DOHH2 (cell line): ENCODE measurements at regions not wholly inside any gene's neighbourhood (a gene's known extent, or its start where the extent isn't known, plus 50 kb on each side); places are given as distances from the start of the nearest gene placed in this dataset.

Experiments used
- CTCF ChIP-seq: fragments of 200-600 bp; sonication (generic); IDR thresholded peaks from one replicate; pipeline ENCODE4 v1.5.1; 2014; ENCODE audit warnings: antibody characterized with exemption, mild to moderate bottlenecking, low read depth, low read length; ENCODE audit not compliant: poor library complexity, severe bottlenecking
- EZH2phosphoT487 ChIP-seq: fragments of 200-600 bp; sonication (generic); IDR thresholded peaks from 2 replicates; pipeline ENCODE4 v1.6.1; 2017; ENCODE audit warnings: borderline replicate concordance, mild to moderate bottlenecking, antibody characterized with exemption, low read length, moderate library complexity, mixed read lengths

- TF ChIP-seq CTCF, result no peak
- TF ChIP-seq EZH2phosphoT487, result no peak
These were observed 66.5 kb upstream of the IRX3 start for GRCh38 chr16:54353097-54353496.
